GF-D8 (cell line): ENCODE measurements at regions not wholly inside any gene's neighbourhood (a gene's known extent, or its start where the extent isn't known, plus 50 kb on each side); places are given as distances from the start of the nearest gene placed in this dataset.

Source experiments
- DNase-seq: peaks from one replicate; lab custom pipeline; 2025; lab: John Stamatoyannopoulos, UW

DNA sequence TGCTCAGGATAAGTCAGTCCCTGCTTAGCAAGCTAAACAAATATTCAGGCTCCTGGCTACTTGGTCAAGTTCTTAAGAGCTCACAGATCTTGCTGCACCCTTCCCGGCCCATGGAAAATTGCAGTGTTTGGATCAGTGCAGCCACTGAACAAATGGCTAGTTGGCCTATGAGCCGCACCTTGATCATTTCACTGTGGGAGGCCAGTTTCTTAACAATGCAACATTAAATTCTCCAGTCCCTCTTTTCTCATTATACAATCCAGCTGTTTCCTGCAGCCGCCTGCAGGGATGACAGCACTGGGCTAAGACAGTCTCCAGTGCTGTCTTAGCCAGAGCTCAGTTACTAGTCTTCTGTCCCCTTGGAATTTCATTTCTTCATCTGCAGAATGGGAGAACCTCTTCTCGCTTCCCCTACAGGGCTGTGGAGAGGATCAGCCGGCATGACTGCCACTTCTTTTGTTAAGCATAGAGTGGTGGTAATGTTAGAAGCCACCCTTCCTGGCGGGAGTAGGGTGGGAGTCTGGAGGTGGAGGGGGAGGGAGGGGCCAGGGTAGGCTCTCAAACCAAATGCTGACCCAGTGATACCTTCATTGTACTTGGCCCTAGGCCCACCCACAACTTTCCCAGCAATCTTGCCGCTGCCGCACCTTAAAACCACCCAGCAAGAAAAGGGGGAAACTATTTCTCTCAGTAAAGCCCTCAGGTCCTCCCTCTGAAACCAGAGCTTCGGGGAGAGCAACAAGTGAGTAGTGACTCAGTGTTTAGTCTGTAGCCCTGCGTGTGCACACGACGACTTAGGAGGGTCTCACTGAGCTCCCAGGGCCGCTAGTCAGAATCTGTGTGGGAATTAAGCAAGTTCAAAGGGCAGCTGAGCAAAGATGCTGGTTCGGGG is 145.7 kb downstream of the NUAK1 start:
- DNase-seq, result no peak

DNA sequence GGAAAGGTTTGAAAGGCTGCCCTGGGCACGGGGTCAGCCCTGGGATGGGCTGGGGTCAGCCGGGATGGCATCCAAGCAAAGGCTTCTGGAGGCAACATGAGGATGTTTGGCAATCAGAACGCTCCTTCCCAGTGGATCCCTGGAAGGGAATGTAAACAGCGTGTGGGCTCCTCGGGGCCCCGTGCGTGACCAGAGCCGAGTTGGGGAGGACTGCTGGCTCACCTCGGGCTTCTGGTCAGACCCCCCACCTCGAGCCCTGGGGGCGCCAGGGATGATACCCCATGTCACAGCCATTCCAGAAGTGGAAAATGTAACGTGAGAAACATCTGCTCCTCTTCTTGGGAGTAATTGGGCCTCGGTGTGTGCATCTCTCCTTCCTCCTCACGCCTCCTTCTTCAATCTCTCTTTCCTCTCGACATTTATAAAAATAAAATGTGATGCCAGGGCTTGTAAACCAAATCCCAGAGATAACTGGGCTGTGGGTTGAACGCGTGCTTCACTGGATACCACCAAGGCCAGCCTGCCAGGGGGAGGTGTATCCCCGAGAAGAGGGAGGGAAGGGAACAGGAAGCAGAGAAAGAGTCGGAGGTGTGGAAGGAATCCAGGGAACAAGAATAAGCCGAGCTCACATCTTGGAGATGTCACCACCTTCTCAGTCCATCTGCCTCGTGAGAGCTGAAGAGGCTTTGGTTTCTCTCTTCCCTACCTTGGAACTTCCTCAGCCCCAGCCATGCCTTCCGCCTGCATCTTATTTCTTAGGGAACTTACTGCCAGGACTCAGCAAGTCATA is 144.8 kb downstream of the NUAK1 start:
- no peak for DNase-seq

DNA sequence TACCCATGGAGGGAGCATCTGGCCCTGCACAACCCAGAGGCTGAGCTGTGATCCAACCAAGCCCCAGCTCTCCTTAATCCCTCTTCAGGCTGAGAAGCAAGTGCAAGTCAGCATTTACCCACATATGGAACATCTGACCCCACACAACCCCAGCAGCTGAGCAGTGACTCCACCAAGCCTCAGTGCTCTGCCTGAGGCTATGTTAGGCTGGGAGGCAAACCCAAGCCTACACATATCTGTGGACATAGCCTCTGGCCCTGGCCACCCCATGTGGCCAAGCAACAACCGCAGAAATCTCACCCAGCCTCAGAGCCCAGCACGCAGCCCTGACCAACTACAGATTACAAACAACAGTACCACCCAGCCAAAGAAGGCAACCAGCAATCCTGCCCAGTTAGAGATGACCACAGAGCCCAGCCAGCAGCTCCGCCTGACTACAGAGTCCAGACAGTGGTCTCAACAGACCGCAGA is 142.8 kb downstream of the NUAK1 start:
- DNase-seq, result no peak

DNA sequence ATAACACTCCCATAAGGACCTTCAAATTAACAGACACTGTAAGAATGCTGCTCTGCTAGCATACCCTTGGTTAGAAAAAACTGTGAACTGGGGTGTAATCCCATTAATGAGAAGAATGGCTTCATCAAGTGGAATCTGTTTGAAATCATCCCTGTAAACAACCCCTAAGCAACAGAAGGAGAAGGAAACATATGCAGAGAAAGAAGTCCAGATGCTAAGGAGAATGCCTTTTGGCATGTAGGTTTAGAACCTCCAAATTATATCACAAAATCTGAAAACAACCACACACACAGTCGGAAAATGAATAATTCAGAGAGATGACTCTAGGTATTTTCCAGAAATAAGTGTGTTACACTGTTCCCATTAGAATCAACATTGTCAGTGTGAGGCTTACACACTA is 140.2 kb downstream of the NUAK1 start:
- DNase-seq, result no peak

DNA sequence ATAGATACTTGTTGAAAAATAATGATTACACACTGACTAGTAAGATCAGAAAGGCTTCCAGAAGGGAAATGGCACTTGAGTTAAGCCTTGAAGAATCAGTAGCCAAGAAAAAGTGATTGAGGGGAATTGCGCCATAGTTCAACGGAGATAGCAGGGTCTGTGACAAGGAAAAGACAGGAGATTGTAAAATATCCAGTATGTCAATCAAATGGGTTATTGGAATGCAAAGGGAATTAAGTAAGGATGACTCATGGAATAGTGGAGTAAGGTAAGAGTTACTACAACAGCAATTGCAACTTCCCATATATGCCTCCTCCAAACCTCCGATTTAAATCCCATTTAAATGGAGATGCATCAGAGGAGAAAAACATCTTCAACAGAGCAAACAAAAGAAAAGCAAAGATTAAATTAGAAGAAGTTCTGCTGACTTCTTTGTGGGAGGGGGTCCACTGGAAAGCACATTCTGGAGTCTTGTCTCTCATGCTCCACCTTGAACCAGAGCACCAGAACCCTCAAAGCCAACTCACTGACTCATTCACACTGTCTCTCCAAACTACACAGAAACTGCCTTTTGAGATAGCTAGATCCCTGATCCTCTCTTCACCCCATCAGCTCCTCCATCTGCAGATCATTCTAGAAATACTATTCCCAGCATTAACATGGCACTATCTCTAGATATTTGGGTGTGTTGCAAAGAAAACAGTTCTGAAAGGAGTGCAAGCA is 138.2 kb downstream of the NUAK1 start:
- DNase-seq, result no peak

DNA sequence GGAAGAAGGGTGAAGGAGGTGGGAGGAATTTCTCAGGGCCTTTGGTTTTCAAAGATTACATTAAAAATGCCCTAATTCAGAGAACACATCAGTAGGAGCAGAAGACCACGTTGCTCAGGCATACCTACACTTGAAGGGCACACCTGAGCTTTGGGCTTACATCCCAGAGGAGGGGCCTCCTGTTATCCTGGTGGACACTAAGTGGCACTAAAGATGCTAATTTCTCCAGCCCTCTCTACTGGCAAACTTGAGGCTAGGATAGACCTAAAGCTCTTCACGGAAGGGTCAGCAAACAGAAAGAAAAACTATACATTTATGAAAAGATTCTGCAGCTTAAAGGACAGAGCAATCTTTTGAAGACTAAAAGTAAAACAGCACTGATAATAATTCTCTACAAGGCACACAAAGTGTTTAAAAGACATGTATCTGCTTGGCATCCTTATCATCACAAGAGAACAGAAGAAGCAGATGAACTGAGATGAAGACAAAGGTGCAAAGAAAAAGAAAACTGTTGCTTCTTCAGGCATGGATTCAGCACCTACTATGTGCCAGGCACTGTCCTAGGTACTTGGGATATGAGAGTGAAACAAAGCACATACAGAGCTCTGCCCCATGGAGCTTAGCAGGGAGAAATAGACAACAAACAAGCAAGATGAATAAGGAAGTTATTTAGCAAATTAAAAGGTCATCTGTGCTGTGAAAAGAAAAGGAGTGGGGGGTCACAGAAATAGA is 137.5 kb downstream of the NUAK1 start:
- DNase-seq, result no peak

DNA sequence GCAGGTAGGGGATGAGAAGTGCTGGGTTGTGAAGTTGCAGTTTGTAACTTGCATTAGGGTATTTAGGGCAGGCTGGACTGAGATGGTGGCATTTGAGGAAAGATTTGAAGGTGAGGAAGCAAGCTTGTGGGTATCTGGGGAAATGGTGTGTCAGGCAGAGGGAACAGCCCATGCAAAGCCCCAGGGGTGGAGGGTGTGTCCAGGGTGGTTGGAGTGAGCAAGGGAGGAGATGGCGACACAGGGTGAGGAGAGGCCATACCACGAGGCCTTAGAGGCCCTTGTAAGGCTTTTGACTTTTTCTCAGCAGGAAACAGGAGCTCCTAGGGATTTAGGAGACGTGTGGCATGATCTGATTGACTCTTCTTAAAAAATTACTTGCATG is 136.9 kb downstream of the NUAK1 start:
- DNase-seq, result no peak

DNA sequence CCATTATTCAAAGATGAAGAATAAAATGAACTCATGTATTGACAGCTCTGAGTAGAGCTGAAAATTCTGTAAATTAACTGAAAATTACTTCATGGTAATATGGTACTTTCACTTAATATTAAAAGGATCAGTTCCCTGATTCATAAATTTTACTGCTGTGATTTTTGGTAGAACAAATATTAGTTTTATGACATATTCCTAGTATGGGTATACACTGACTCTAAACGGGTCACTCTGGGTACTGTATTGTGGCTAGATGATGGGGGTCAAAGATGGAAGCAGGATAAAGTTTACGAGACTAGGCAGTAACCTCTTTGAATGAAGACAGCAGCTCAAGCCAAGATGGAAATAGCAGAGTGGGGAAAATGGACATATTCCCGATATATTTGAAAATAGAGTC is 135.5 kb downstream of the NUAK1 start:
- no peak for DNase-seq

DNA sequence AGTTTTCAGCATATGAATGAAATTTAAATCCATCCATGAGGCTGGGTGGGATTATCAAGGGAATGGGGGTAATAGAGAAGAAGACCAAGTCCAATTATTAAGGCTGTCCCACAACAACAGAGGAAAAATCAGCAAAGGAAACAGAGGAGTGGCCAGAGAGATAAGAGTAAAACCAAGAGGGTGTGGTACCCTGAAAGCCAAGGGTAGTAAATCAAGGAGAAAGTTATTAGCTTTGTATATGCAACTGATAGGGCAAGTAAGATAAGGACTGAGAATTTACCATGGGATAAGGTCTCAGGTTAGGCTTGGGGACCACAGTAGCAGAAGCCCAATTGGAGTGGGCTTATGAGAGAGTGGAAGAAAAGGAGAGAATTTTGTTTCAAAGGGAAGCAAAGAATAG is 134.5 kb downstream of the NUAK1 start:
- DNase-seq, result no peak

DNA sequence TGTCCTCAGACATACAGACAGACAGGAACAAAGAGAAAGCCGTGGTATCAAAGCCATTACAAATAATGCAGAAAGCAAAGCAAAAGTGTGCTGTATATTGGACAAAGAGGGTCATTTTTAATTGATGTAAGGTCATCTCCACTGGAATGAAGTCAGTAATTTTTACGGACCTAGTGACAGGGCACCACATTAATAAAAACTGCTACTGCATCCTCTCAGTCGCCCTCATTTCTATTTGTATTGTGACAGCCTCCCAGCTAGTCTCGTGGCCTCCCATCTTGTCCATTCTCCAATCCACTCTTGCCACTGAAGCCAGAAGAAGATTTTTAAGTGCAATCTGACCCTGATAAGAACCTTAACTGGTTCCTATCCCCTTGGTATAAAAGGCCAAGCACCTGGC is 132.4 kb downstream of the NUAK1 start:
- no peak for DNase-seq

DNA sequence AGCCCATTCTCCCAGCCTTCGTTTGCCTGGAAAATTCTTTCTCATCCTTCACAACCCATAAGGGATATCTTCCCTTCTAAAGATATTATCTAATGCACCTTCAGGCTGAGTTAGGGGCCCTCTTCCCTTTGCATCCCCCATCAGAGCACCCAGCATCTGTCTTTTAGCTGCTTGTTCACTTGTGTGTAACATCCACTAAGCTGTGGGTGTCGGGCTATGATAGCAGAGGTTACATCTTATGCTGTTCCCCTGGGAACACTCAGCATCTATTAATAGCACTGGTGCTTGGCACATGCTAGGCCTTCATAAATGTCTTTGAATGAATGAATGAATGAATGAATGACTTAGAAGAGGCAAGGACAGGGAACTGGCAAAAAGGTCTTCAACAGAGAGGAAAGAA is 131.8 kb downstream of the NUAK1 start:
- DNase-seq, result no peak

DNA sequence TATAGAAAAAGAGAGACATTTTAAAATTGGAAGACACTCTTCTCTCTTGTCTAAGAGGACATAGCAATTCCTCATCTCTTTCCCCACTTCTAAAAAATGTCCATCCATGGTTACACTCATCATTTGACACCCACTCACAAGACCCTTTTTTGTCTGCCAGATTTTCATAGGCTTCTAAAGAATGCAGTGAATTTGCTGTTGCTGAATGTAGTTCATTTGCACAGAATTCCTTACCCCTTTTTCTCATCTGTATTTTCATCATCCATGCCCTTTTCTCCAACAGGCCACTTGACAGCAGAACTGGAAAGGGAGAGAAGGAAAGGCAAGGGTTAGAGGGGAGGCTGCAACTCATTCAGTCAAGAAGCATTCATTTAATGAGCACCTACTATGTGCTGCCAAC is 128.0 kb downstream of the NUAK1 start:
- DNase-seq, result no peak
